Psoas muscle (tissue), 7 donors: ENCODE measurements at regions not wholly inside any gene's neighbourhood (a gene's known extent, or its start where the extent isn't known, plus 50 kb on each side); places are given as distances from the start of the nearest gene placed in this dataset.

ENCODE experiments used
- ATAC-seq, 4 donors: fragments of 200-7000 bp; cut with Tn5 transposase; one replicate each; pipeline ENCODE4 v1.9.1; 2020; ENCODE audit warnings: moderate library complexity in 3 of 4, mild to moderate bottlenecking in 2 of 4
- DNase-seq, 2 donors: peaks; one replicate each; pipeline ENCODE4 v3.0.0-alpha.2; 2020
- H3K27ac ChIP-seq: fragments of 200-600 bp; one replicate; pipeline ENCODE4 v1.8.0; 2022
- H3K27me3 ChIP-seq, 3 donors: fragments of 200-600 bp in 1 of 3; one replicate each; pipeline versions ENCODE4 v1.6.1 to v1.8.0; 2013 to 2022; ENCODE audit warnings: low read length in 2 of 3, mild to moderate bottlenecking in 2 of 3, moderate library complexity in 1 of 3; ENCODE audit not compliant: insufficient read depth in 3 of 3
- H3K36me3 ChIP-seq, 2 donors: fragments of 200-600 bp in 1 of 2; one replicate each; pipeline versions ENCODE4 v1.6.1 to v1.8.0; 2013 to 2022; ENCODE audit warnings: low read depth in 1 of 2, mild to moderate bottlenecking in 1 of 2, moderate library complexity in 1 of 2; ENCODE audit not compliant: insufficient read depth in 1 of 2
- H3K4me1 ChIP-seq: fragments of 200-600 bp; one replicate; pipeline ENCODE4 v1.8.0; 2022
- H3K4me3 ChIP-seq: fragments of 200-600 bp; one replicate; pipeline ENCODE4 v1.8.0; 2022; ENCODE audit warnings: mild to moderate bottlenecking
- H3K9me3 ChIP-seq: fragments of 200-600 bp; one replicate; pipeline ENCODE4 v1.8.0; 2022
- WGBS, 3 donors: extraction: QIAGEN DNeasy Blood & Tissue Kit; methylation state at CpG; one replicate each; pipeline versions ENCODE4 v1.1.6 to v1.1.7; 2013; 5-methylcytosine and 5-hydroxymethylcytosine counted together
- intact Hi-C, 2 donors: fragments of 100-400 bp; cut with DNase I; formaldehyde crosslinking; loops; one replicate each; pipeline versions ENCODE4 v1.11.0 to v1.14.2; 2022
- TF ChIP-seq, protein P1 (sequence below): fragments of 200-600 bp; IDR thresholded peaks from one replicate; pipeline ENCODE4 v1.8.0; 2022; ENCODE audit warnings: antibody characterized with exemption
- donor health status: healthy with polysubstance abuse.
- donor health status: DM: no; HTN: no; CAD: no; lungs with moderate emphysema.
- donor health status: Bipolar disorder and iron deficiency.
- donor health status: healthy.
- donor health status: DM: yes; HTN: yes; CAD: no.
- donor health status: DM: no; HTN: no; CAD: no.
- donor health status: DM: yes; HTN: yes; CAD: no.

DNA sequence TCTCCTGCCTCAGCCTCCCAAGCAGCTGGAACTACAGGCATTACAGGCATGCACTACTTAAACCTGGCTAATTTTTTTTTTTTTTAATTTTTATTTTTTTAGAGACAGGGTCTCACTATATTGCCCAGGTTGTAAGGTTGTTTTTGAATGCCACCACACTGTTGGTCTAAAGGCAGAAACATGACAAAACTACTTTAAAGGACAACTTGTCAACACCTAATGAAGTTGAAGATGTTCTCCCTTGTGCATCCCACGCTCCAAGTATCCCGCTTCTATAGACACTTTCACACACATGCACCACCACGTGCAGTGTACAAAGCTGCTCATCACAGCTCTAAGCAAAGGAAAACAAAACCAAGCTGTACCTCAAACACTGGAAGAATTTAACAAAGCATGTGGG is 226.4 kb downstream of the FGFR2 start:
- TF ChIP-seq, protein P1, sequence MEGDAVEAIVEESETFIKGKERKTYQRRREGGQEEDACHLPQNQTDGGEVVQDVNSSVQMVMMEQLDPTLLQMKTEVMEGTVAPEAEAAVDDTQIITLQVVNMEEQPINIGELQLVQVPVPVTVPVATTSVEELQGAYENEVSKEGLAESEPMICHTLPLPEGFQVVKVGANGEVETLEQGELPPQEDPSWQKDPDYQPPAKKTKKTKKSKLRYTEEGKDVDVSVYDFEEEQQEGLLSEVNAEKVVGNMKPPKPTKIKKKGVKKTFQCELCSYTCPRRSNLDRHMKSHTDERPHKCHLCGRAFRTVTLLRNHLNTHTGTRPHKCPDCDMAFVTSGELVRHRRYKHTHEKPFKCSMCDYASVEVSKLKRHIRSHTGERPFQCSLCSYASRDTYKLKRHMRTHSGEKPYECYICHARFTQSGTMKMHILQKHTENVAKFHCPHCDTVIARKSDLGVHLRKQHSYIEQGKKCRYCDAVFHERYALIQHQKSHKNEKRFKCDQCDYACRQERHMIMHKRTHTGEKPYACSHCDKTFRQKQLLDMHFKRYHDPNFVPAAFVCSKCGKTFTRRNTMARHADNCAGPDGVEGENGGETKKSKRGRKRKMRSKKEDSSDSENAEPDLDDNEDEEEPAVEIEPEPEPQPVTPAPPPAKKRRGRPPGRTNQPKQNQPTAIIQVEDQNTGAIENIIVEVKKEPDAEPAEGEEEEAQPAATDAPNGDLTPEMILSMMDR = no peak
- DNase-seq (no peak), ATAC-seq (no peak)
- 75 to 88% (median 88%) methylated on average over 3 of the region's 3 CpGs for WGBS, 3 donors
- H3K27ac ChIP-seq = no peak overlapping the region
- H3K4me1 ChIP-seq = no peaks in the 10 kb centered on the region
- peaks cover 0 to 4% (median 2%) of the 10 kb centered on the region in 3 donors for H3K27me3 ChIP-seq
- no peak overlapping the region for H3K4me3 ChIP-seq
- intact Hi-C loops = no loop called here
- no peaks in the 10 kb centered on the region for H3K9me3 ChIP-seq
- no peaks in the 10 kb centered on the region for H3K36me3 ChIP-seq

DNA sequence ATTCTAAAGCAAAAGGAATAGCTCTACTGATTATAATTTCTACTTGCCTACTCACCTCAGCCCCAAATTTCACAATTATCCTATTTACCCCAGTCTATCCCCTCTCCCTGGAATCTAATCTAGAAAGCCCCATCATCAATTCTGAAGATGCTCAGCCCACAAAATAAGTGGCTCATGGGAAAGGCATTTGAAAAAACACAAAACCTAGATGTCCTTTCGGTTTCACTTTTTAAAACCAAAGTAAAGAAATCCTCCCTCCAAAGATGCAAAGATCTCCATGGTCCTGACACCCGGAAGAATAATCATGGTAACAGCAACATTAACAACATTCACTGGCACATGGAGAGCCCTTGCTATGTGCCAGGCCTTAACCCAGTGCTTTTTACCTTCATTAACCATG is 224.8 kb downstream of the FGFR2 start:
- 69 to 77% (median 72%) methylated on average over 2 of the region's 2 CpGs for WGBS, 3 donors
- DNase-seq = no peak
- TF ChIP-seq, protein P1 = no peak
- Histone ChIP-seq H3K4me1 (no peaks in the 10 kb centered on the region), H3K9me3 (no peaks in the 10 kb centered on the region), H3K27ac (no peak overlapping the region), H3K4me3 (no peak overlapping the region), H3K27me3 (peaks cover 0 to 4% (median 2%) of the 10 kb centered on the region in 3 donors), H3K36me3 (no peaks in the 10 kb centered on the region)
- intact Hi-C loops = no loop called here
- ATAC-seq = no peak

GRCh38 chr10:121374121-121374520 is 224.1 kb downstream of the FGFR2 start:
- DNase-seq (no peak), ATAC-seq (no peak)
- Histone ChIP-seq H3K27me3 (peaks cover 0 to 4% (median 2%) of the 10 kb centered on the region in 3 donors), H3K4me3 (no peak overlapping the region), H3K4me1 (no peaks in the 10 kb centered on the region), H3K27ac (no peak overlapping the region), H3K36me3 (no peaks in the 10 kb centered on the region), H3K9me3 (no peaks in the 10 kb centered on the region)
- intact Hi-C loops = no loop called here
- TF ChIP-seq, protein P1 = no peak
- 80 to 85% (median 84%) methylated on average over 12 of the region's 12 CpGs for WGBS, 3 donors

DNA sequence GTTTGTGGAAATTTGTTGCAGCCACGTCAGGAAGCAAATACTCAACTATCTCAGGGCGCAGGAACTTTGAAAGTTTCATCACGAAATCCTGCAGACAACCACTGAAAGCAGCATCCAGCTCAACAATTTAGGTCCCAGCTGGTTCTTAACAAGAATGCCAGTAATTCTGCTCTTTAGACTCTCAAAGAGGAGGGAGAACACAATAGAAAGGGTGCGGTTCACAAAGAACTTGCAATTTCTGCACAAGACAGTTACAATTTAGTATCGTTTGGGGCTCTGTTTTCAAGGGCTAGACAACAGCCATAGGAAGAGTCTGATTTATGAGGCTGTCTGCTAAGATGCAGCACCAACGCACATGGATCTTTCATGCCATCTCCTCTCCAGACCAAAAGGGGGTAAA is 223.1 kb downstream of the FGFR2 start:
- intact Hi-C loops = no loop called here
- Histone ChIP-seq H3K36me3 (no peaks in the 10 kb centered on the region), H3K4me3 (no peak overlapping the region), H3K9me3 (no peaks in the 10 kb centered on the region), H3K27me3 (peaks cover 0 to 4% (median 2%) of the 10 kb centered on the region in 3 donors), H3K27ac (no peak overlapping the region), H3K4me1 (no peaks in the 10 kb centered on the region)
- ATAC-seq (no peak), DNase-seq (no peak)
- WGBS, 3 donors = 46 to 56% (median 50%) methylated on average over 6 of the region's 6 CpGs
- TF ChIP-seq, protein P1 = no peak

DNA sequence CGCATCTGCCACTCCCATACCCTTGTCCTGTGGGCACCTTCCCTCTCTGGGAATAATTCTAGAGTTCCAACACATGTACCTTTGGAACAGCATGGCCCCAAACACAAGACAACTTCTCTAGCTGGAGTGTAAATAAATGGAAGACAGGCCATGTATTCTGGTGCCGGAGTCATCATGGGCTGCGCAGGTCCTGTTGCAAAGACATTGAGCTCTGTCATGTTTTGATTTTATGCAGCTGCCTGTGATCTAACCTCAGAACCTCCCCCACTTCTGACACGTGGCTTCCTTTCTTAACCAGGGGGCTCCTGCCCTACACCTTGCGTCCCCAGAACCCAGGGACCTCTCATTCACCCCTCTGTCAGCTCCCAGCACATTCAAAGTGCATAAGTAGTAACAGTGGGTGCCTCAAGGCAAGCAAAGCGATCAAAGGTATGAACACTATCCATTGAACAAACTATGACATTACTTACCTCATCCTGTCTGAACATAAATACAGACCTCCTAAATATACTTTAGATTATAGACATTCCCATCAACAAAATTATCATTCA is 219.9 kb downstream of the FGFR2 start:
- Histone ChIP-seq H3K4me1 (no peaks in the 10 kb centered on the region), H3K36me3 (no peaks in the 10 kb centered on the region), H3K4me3 (no peak overlapping the region), H3K9me3 (no peaks in the 10 kb centered on the region), H3K27ac (no peak overlapping the region), H3K27me3 (peaks cover 0 to 4% (median 2%) of the 10 kb centered on the region in 3 donors)
- DNase-seq (no peak), ATAC-seq (no peak)
- 64 to 71% (median 71%) methylated on average over 6 of the region's 6 CpGs for WGBS, 3 donors
- intact Hi-C loops = no loop called here
- TF ChIP-seq, protein P1 = no peak
